Left ventricle myocardium inferior (tissue), 1 donor: ENCODE measurements at regions not wholly inside any gene's neighbourhood (a gene's known extent, or its start where the extent isn't known, plus 50 kb on each side); places are given as distances from the start of the nearest gene placed in this dataset.
A peak's percentile ranks its signal among the peaks of the same experiment; 100 is the strongest.

Experiments used
- DNase-seq: peaks from one replicate; pipeline ENCODE4 v3.0.0-alpha.2; 2020
- H3K27ac ChIP-seq: fragments of 200-600 bp; replicated peaks from 2 replicates; pipeline ENCODE4 v1.8.0; 2021
- H3K27me3 ChIP-seq: fragments of 200-600 bp; 2 replicates; pipeline ENCODE4 v1.8.0; 2021; ENCODE audit warnings: low read depth
- H3K36me3 ChIP-seq: fragments of 200-600 bp; 2 replicates; pipeline ENCODE4 v1.8.0; 2021
- H3K4me1 ChIP-seq: fragments of 200-600 bp; 2 replicates; pipeline ENCODE4 v1.8.0; 2021
- H3K4me3 ChIP-seq: fragments of 200-600 bp; 2 replicates; pipeline ENCODE4 v1.8.0; 2021; ENCODE audit warnings: mild to moderate bottlenecking, moderate library complexity
- H3K9me3 ChIP-seq: fragments of 200-600 bp; replicated peaks from 2 replicates; pipeline ENCODE4 v1.8.0; 2021
- CTCF ChIP-seq: fragments of 200-600 bp; IDR thresholded peaks from 2 replicates; pipeline ENCODE4 v1.8.0; 2021; ENCODE audit warnings: antibody characterized with exemption, mild to moderate bottlenecking, borderline replicate concordance
- intact Hi-C: fragments of 100-400 bp; cut with micrococcal nuclease; formaldehyde crosslinking; loops from one replicate; pipeline ENCODE4 v1.11.0; 2022
- donor health status: DM: no; HTN: yes; CAD: no; lungs with severe emphysema.

- no peak overlapping the region for H3K27ac ChIP-seq
- TF ChIP-seq CTCF, result no peak
- no peaks in the 10 kb centered on the region for H3K4me1 ChIP-seq
- no peaks in the 10 kb centered on the region for H3K36me3 ChIP-seq
- H3K4me3 ChIP-seq, result no peak overlapping the region
- DNase-seq, result no peak
- intact Hi-C loops, result no loop called here
- no peaks in the 10 kb centered on the region for H3K27me3 ChIP-seq
- no peaks in the 10 kb centered on the region for H3K9me3 ChIP-seq
Measured at GRCh38 chr13:62524061-62524460, 1108.4 kb upstream of the PCDH20 start.

- Histone ChIP-seq H3K27me3 (no peaks in the 10 kb centered on the region), H3K27ac (no peak overlapping the region), H3K4me1 (no peaks in the 10 kb centered on the region), H3K36me3 (no peaks in the 10 kb centered on the region), H3K4me3 (no peak overlapping the region), H3K9me3 (no peaks in the 10 kb centered on the region)
- peak; percentile 36 for TF ChIP-seq CTCF
- DNase-seq, result no peak
- intact Hi-C loops, result no loop called here
Measured at GRCh38 chr13:62512194-62513141, 1096.8 kb upstream of the PCDH20 start.

GRCh38 chr13:62510906-62511655, 1095.4 kb upstream of the PCDH20 start:
- H3K4me1 ChIP-seq, result no peaks in the 10 kb centered on the region
- no peak overlapping the region for H3K4me3 ChIP-seq
- no peaks in the 10 kb centered on the region for H3K27me3 ChIP-seq
- H3K9me3 ChIP-seq, result no peaks in the 10 kb centered on the region
- intact Hi-C loops, result no loop called here
- H3K27ac ChIP-seq, result no peak overlapping the region
- no peak for DNase-seq
- no peak for TF ChIP-seq CTCF
- no peaks in the 10 kb centered on the region for H3K36me3 ChIP-seq

- Histone ChIP-seq H3K27me3 (no peaks in the 10 kb centered on the region), H3K36me3 (no peaks in the 10 kb centered on the region), H3K27ac (no peak overlapping the region), H3K9me3 (no peaks in the 10 kb centered on the region), H3K4me1 (no peaks in the 10 kb centered on the region), H3K4me3 (no peak overlapping the region)
- TF ChIP-seq CTCF, result no peak
- intact Hi-C loops, result no loop called here
- no peak for DNase-seq
Measured at GRCh38 chr13:62502588-62502987, 1086.9 kb upstream of the PCDH20 start.

GRCh38 chr13:62489731-62490130, 1074.1 kb upstream of the PCDH20 start:
- no peak overlapping the region for H3K4me3 ChIP-seq

More at GRCh38 chr13:62489731-62490130, 1074.1 kb upstream of the PCDH20 start:
- no peaks in the 10 kb centered on the region for H3K36me3 ChIP-seq
- H3K27ac ChIP-seq, result no peak overlapping the region
- H3K27me3 ChIP-seq, result no peaks in the 10 kb centered on the region
- H3K9me3 ChIP-seq, result no peaks in the 10 kb centered on the region
- no peak for TF ChIP-seq CTCF
- DNase-seq, result no peak
- H3K4me1 ChIP-seq, result no peaks in the 10 kb centered on the region
- intact Hi-C loops, result no loop called here
